Activated CD4-positive, alpha-beta T cell treated with anti-CD3 and anti-CD28 coated beads for 36 hours (primary cell): ENCODE measurements at regions not wholly inside any gene's neighbourhood (a gene's known extent, or its start where the extent isn't known, plus 50 kb on each side); places are given as distances from the start of the nearest gene placed in this dataset.
"Not testable (repeated sequence)": the region's sequence is repeated elsewhere in the genome, so short reads cannot be mapped to it uniquely, and the experiment has no call there.

ENCODE experiments used
- ATAC-seq: fragments of 200-7000 bp; cut with Tn5 transposase; one replicate; pipeline ENCODE4 v1.10.0; 2021; ENCODE audit warnings: mild to moderate bottlenecking, moderate library complexity
- CTCF ChIA-PET: fragments of 350-600 bp; sonication (Branson Sonifier 250); formaldehyde crosslinking; loops from one replicate; lab custom pipeline; 2021; ENCODE audit warnings: antibody characterized with exemption; lab: Charles Lee
- POLR2A ChIA-PET: fragments of 350-600 bp; sonication (Branson Sonifier 250); formaldehyde crosslinking; loops from one replicate; lab custom pipeline; 2021; ENCODE audit warnings: antibody characterized with exemption, inconsistent platforms; lab: Charles Lee
- DNase-seq: peaks from one replicate; pipeline ENCODE4 v3.0.0-alpha.2; 2020
- H3K27ac Mint-ChIP-seq: one replicate; pipeline ENCODE4 v1.8.0; 2021; ENCODE audit warnings: mixed read lengths
- H3K27me3 Mint-ChIP-seq: one replicate; pipeline ENCODE4 v1.8.0; 2021; ENCODE audit warnings: mixed read lengths
- H3K36me3 Mint-ChIP-seq: one replicate; pipeline ENCODE4 v1.8.0; 2021; ENCODE audit warnings: low read depth, mixed read lengths
- H3K4me1 Mint-ChIP-seq: one replicate; pipeline ENCODE4 v1.8.0; 2021; ENCODE audit warnings: mixed read lengths
- H3K4me3 Mint-ChIP-seq: one replicate; pipeline ENCODE4 v1.8.0; 2021; ENCODE audit warnings: mild to moderate bottlenecking, moderate library complexity, mixed read lengths
- H3K9me3 Mint-ChIP-seq: one replicate; pipeline ENCODE4 v1.8.0; 2021; ENCODE audit warnings: low read depth, mixed read lengths
- intact Hi-C, 2 experiments: fragments of 100-400 bp; cut with DNase I in 1 of 2; cut with micrococcal nuclease in 1 of 2; formaldehyde crosslinking; loops; one replicate each; pipeline versions ENCODE4 v1.14.2 to v1.15.1; 2022 to 2024; cut with DNase I, micrococcal nuclease

- Mint-ChIP-seq H3K27ac (no peak overlapping the region), H3K4me1 (no peaks in the 10 kb centered on the region), H3K4me3 (no peak overlapping the region), H3K27me3 (no peaks in the 10 kb centered on the region), H3K9me3 (peaks cover 5% of the 10 kb centered on the region), H3K36me3 (no peaks in the 10 kb centered on the region)
- ATAC-seq, result no peak
- ChIA-PET POLR2A (no interaction called here), CTCF (no interaction called here)
- no peak for DNase-seq
- intact Hi-C loops, result no loop called here
Observed at GRCh38 chrX:76643590-76643989, 216.1 kb downstream of the MAGEE1 start.

DNA sequence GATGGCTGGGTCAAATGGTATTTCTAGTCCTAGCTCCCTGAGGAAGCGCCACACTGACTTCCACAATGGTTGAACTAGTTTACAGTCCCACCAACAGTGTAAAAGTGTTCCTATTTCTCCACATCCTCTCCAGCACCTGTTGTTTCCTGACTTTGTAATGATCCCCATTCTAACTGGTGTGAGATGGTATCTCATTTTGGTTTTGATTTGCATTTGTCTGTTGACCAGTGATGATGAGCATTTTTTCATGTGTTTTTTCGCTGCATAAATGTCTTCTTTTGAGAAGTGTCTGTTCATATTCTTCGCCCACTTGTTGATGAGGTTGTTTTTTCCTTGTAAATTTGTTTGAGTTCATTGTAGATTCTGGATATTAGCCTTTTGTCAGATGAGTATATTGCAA lies 223.9 kb downstream of the MAGEE1 start:
- DNase-seq, H3K4me3 Mint-ChIP-seq, intact Hi-C loops, H3K9me3 Mint-ChIP-seq, POLR2A ChIA-PET, H3K27ac Mint-ChIP-seq, H3K27me3 Mint-ChIP-seq, H3K36me3 Mint-ChIP-seq, ATAC-seq, H3K4me1 Mint-ChIP-seq: not testable (repeated sequence)
- CTCF ChIA-PET, result interaction anchor here (0.7 kb wide), 1 partner anchor 87 kb away, joined by 3 read pairs; no protein-coding TSS in a partner anchor

- intact Hi-C loops, result no loop called here
- ChIA-PET CTCF (no interaction called here), POLR2A (no interaction called here)
- no peaks in the 10 kb centered on the region for H3K36me3 Mint-ChIP-seq
- H3K27ac Mint-ChIP-seq, result no peak overlapping the region
- H3K4me1 Mint-ChIP-seq, result no peaks in the 10 kb centered on the region
- H3K27me3 Mint-ChIP-seq, result no peaks in the 10 kb centered on the region
- ATAC-seq (peak; percentile 39), DNase-seq (no peak)
- no peak overlapping the region for H3K4me3 Mint-ChIP-seq
- no peaks in the 10 kb centered on the region for H3K9me3 Mint-ChIP-seq
Observed at GRCh38 chrX:76657499-76657898, 230.0 kb downstream of the MAGEE1 start.
